Smooth muscle cell (in vitro differentiated cells): ENCODE measurements at regions not wholly inside any gene's neighbourhood (a gene's known extent, or its start where the extent isn't known, plus 50 kb on each side); places are given as distances from the start of the nearest gene placed in this dataset.

ENCODE experiments used
- DNase-seq: peaks from one replicate; lab custom pipeline; 2025; ENCODE audit not compliant: unreplicated experiment; lab: John Stamatoyannopoulos, UW
- H2AFZ ChIP-seq: fragments of 200-600 bp; sonication (generic); 2 replicates; pipeline ENCODE4 v1.6.0; 2016; ENCODE audit warnings: antibody characterized with exemption, low read depth, mild to moderate bottlenecking
- H3F3A ChIP-seq: fragments of 200-600 bp; sonication (generic); 2 replicates; pipeline ENCODE4 v1.6.0; 2017; ENCODE audit warnings: antibody characterized with exemption, low read depth
- H3K27ac ChIP-seq: fragments of 200-600 bp; sonication (generic); 2 replicates; pipeline ENCODE4 v1.5.1; 2016; ENCODE audit warnings: low read depth, mild to moderate bottlenecking
- H3K27me3 ChIP-seq: fragments of 200-600 bp; sonication (generic); 2 replicates; pipeline ENCODE4 v1.6.1; 2016; ENCODE audit warnings: low read depth, mild to moderate bottlenecking
- H3K36me3 ChIP-seq: fragments of 200-600 bp; sonication (generic); 2 replicates; pipeline ENCODE4 v1.5.1; 2016; ENCODE audit warnings: low read depth
- H3K4me1 ChIP-seq: fragments of 200-600 bp; sonication (generic); 2 replicates; pipeline ENCODE4 v1.5.1; 2016; ENCODE audit warnings: low read depth
- H3K4me2 ChIP-seq: fragments of 200-600 bp; sonication (generic); 2 replicates; pipeline ENCODE4 v1.6.0; 2016; ENCODE audit warnings: mild to moderate bottlenecking
- H3K4me3 ChIP-seq: fragments of 200-600 bp; sonication (generic); 2 replicates; pipeline ENCODE4 v1.5.1; 2016; ENCODE audit warnings: mild to moderate bottlenecking
- H3K79me2 ChIP-seq: fragments of 200-600 bp; sonication (generic); 2 replicates; pipeline ENCODE4 v1.6.0; 2016; ENCODE audit warnings: low read depth, mild to moderate bottlenecking
- H3K9ac ChIP-seq: fragments of 200-600 bp; sonication (generic); 2 replicates; pipeline ENCODE4 v1.6.0; 2016; ENCODE audit warnings: low read depth
- H3K9me3 ChIP-seq: fragments of 200-600 bp; sonication (generic); replicated peaks from 2 replicates; pipeline ENCODE4 v1.5.1; 2016; ENCODE audit warnings: low read depth
- H4K20me1 ChIP-seq: fragments of 200-600 bp; sonication (generic); 2 replicates; pipeline ENCODE4 v1.6.0; 2016; ENCODE audit warnings: low read depth
- CTCF ChIP-seq: fragments of 200-600 bp; sonication (generic); IDR thresholded peaks from 2 replicates; pipeline ENCODE4 v1.5.1; 2017; ENCODE audit warnings: borderline replicate concordance, mild to moderate bottlenecking, antibody characterized with exemption; ENCODE audit not compliant: insufficient read depth, poor library complexity, severe bottlenecking
- WGBS: methylation state at CpG from one replicate; pipeline ENCODE4 v1.1.7; 2016; ENCODE audit warnings: low lambda C conversion rate; 5-methylcytosine and 5-hydroxymethylcytosine counted together

- no peak for TF ChIP-seq CTCF
Observed at GRCh38 chr11:96763244-96763643, 373.4 kb downstream of the JRKL start.

GRCh38 chr11:96778272-96778671 lies 388.5 kb downstream of the JRKL start:
- H3K79me2 ChIP-seq = no peaks in the 10 kb centered on the region
- no peak overlapping the region for H3K27ac ChIP-seq
- H3K27me3 ChIP-seq = no peaks in the 10 kb centered on the region
- H3F3A ChIP-seq = no peaks in the 10 kb centered on the region
- no peaks in the 10 kb centered on the region for H3K9me3 ChIP-seq
- no peaks in the 10 kb centered on the region for H3K36me3 ChIP-seq
- H2AFZ ChIP-seq = no peak overlapping the region
- no peak overlapping the region for H3K4me3 ChIP-seq
- H4K20me1 ChIP-seq = no peaks in the 10 kb centered on the region
- no peak overlapping the region for H3K9ac ChIP-seq
- TF ChIP-seq CTCF = no peak
- no peaks in the 10 kb centered on the region for H3K4me1 ChIP-seq
- no peak overlapping the region for H3K4me2 ChIP-seq
- DNase-seq = no peak

More at GRCh38 chr11:96763244-96763643, 373.4 kb downstream of the JRKL start:
- Histone ChIP-seq H3K27ac (no peak overlapping the region), H3K36me3 (no peaks in the 10 kb centered on the region), H2AFZ (no peak overlapping the region), H3K4me1 (no peaks in the 10 kb centered on the region), H3F3A (no peaks in the 10 kb centered on the region), H3K4me3 (no peak overlapping the region), H3K4me2 (no peak overlapping the region), H3K27me3 (no peaks in the 10 kb centered on the region), H3K79me2 (no peaks in the 10 kb centered on the region), H3K9me3 (no peaks in the 10 kb centered on the region), H3K9ac (no peak overlapping the region), H4K20me1 (no peaks in the 10 kb centered on the region)
- 69% methylated on average over 3 of the region's 3 CpGs for WGBS
- DNase-seq = no peak

- Histone ChIP-seq H3K9me3 (no peaks in the 10 kb centered on the region), H3K27me3 (no peaks in the 10 kb centered on the region), H2AFZ (no peak overlapping the region), H3K4me2 (no peak overlapping the region), H3K79me2 (no peaks in the 10 kb centered on the region), H3K27ac (no peak overlapping the region), H3F3A (no peaks in the 10 kb centered on the region), H3K9ac (no peak overlapping the region), H3K4me3 (no peak overlapping the region), H3K36me3 (no peaks in the 10 kb centered on the region), H4K20me1 (no peaks in the 10 kb centered on the region), H3K4me1 (no peaks in the 10 kb centered on the region)
- TF ChIP-seq CTCF = no peak
- DNase-seq = no peak
Observed at GRCh38 chr11:96779030-96779429, 389.2 kb downstream of the JRKL start.

- 35% methylated on average over 1 of the region's 1 CpG for WGBS
- no peaks in the 10 kb centered on the region for H4K20me1 ChIP-seq
- no peak overlapping the region for H3K27ac ChIP-seq
- H3K4me3 ChIP-seq = no peak overlapping the region
- H3K4me2 ChIP-seq = no peak overlapping the region
- H3K9ac ChIP-seq = no peak overlapping the region
- H3K4me1 ChIP-seq = no peaks in the 10 kb centered on the region
- TF ChIP-seq CTCF = no peak
- no peak overlapping the region for H2AFZ ChIP-seq
- DNase-seq = no peak
- no peaks in the 10 kb centered on the region for H3K36me3 ChIP-seq
- H3K27me3 ChIP-seq = no peaks in the 10 kb centered on the region
- H3K79me2 ChIP-seq = no peaks in the 10 kb centered on the region
- no peaks in the 10 kb centered on the region for H3K9me3 ChIP-seq
- H3F3A ChIP-seq = no peaks in the 10 kb centered on the region
Observed at GRCh38 chr11:96781082-96781481, 391.3 kb downstream of the JRKL start.
